Endothelial cell of umbilical vein (primary cell): ENCODE measurements at regions not wholly inside any gene's neighbourhood (a gene's known extent, or its start where the extent isn't known, plus 50 kb on each side); places are given as distances from the start of the nearest gene placed in this dataset. TPM values are rescaled to one million over a fixed set of nuclear protein-coding genes. Genes with fewer than 3 reads are reported as not detected.

Experiments
- small RNA-seq: library from RNA; depleted of rRNA; stranded (forward); fragments of <200 nt; gene quantifications from one replicate; pipeline ENCODE3, GENCODE V24; 2012; ENCODE audit warnings: low replicate concordance, low read depth; ENCODE audit not compliant: insufficient read depth, insufficient read length

Small RNA genes in the stretch of these regions (small RNA-seq; reads per million reads assigned to genes)
- gene RNU1-33P, result not detected
